ENCODE measurements at regions not wholly inside any gene's neighbourhood (a gene's known extent, or its start where the extent isn't known, plus 50 kb on each side); places are given as distances from the start of the nearest gene placed in this dataset.
A peak's percentile ranks its signal among the peaks of the same experiment; 100 is the strongest.

DNA sequence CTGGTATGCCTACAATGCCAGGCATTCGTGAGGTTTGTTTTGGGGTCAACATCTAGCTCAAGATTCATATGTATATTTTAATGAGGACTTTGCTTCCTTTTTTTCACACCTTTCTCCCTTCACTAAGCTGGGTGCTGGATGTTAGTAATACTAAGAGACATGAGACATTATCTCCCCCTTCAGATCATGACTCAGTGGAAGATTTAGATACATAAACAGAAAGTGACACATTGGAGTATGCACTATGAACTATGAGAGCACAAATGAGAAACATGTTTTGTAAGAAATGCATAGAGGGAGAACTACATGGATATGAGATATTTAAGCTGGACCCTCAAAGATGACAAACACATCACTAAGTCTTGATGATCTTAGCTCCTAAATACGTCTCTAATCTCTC is 286.3 kb downstream of the RPAP3 start:
- H3K27ac ChIP-seq (ENCODE audit: insufficient read depth in 1 of 2, low read depth in 1 of 2, low read length in 2 of 2, poor library complexity in 1 of 2, severe bottlenecking in 2 of 2) = no peak overlapping the region
- no peak for DNase-seq
- no peaks in the 10 kb centered on the region for H3K36me3 ChIP-seq (ENCODE audit: control insufficient read depth in 4 of 4, insufficient read depth in 4 of 4, low read length in 3 of 4)
- H3K9me3 ChIP-seq (ENCODE audit: control extremely low read depth in 1 of 5, control insufficient read depth in 4 of 5, insufficient read depth in 2 of 5, low read depth in 1 of 5, low read length in 4 of 5) = no peaks in the 10 kb centered on the region
- no CpG with 5 or more reads among the region's 2 CpGs for WGBS (ENCODE audit: insufficient coverage)
- CTCF ChIA-PET = interaction anchor here (1.6 kb wide), 1 partner anchor 11 kb away, joined by 4 read pairs; no protein-coding TSS in a partner anchor
- H3K27me3 ChIP-seq (replicated peaks in 2 of 5; ENCODE audit: control insufficient read depth in 4 of 5, insufficient read depth in 5 of 5, low read length in 4 of 5) = no peaks in the 10 kb centered on the region
- H3K4me1 ChIP-seq (ENCODE audit: control extremely low read depth in 1 of 4, control insufficient read depth in 4 of 4, insufficient read depth in 4 of 4, low read length in 3 of 4) = no peaks in the 10 kb centered on the region
- POLR2A ChIA-PET = no interaction called here
- no peak overlapping the region for H3K4me3 ChIP-seq (ENCODE audit: control insufficient read depth in 1 of 7, extremely low read depth in 1 of 7, insufficient read depth in 4 of 7, low read depth in 2 of 7, low read length in 6 of 7)

- Histone ChIP-seq H3K4me3 (ENCODE audit: control insufficient read depth in 1 of 7, extremely low read depth in 1 of 7, insufficient read depth in 4 of 7, low read depth in 2 of 7, low read length in 6 of 7) (no peak overlapping the region), H3K9me3 (ENCODE audit: control extremely low read depth in 1 of 5, control insufficient read depth in 4 of 5, insufficient read depth in 2 of 5, low read depth in 1 of 5, low read length in 4 of 5) (no peaks in the 10 kb centered on the region), H3K36me3 (ENCODE audit: control insufficient read depth in 4 of 4, insufficient read depth in 4 of 4, low read length in 3 of 4) (no peaks in the 10 kb centered on the region), H3K27ac (ENCODE audit: insufficient read depth in 1 of 2, low read depth in 1 of 2, low read length in 2 of 2, poor library complexity in 1 of 2, severe bottlenecking in 2 of 2) (no peak overlapping the region), H3K27me3 (replicated peaks in 2 of 5; ENCODE audit: control insufficient read depth in 4 of 5, insufficient read depth in 5 of 5, low read length in 4 of 5) (no peaks in the 10 kb centered on the region), H3K4me1 (ENCODE audit: control extremely low read depth in 1 of 4, control insufficient read depth in 4 of 4, insufficient read depth in 4 of 4, low read length in 3 of 4) (no peaks in the 10 kb centered on the region)
- DNase-seq = no peak
- ChIA-PET POLR2A (no interaction called here), CTCF (no interaction called here)
- no CpG with 5 or more reads among the region's 1 CpG for WGBS (ENCODE audit: insufficient coverage)
Measured at GRCh38 chr12:47417955-47418354, 287.9 kb downstream of the RPAP3 start.

- H3K36me3 ChIP-seq (ENCODE audit: control insufficient read depth in 4 of 4, insufficient read depth in 4 of 4, low read length in 3 of 4) = no peaks in the 10 kb centered on the region
- H3K4me3 ChIP-seq (ENCODE audit: control insufficient read depth in 1 of 7, extremely low read depth in 1 of 7, insufficient read depth in 4 of 7, low read depth in 2 of 7, low read length in 6 of 7) = no peak overlapping the region
- H3K27ac ChIP-seq (ENCODE audit: insufficient read depth in 1 of 2, low read depth in 1 of 2, low read length in 2 of 2, poor library complexity in 1 of 2, severe bottlenecking in 2 of 2) = no peak overlapping the region
- DNase-seq = no peak
- H3K27me3 ChIP-seq (replicated peaks in 2 of 5; ENCODE audit: control insufficient read depth in 4 of 5, insufficient read depth in 5 of 5, low read length in 4 of 5) = no peaks in the 10 kb centered on the region
- no peaks in the 10 kb centered on the region for H3K4me1 ChIP-seq (ENCODE audit: control extremely low read depth in 1 of 4, control insufficient read depth in 4 of 4, insufficient read depth in 4 of 4, low read length in 3 of 4)
- ChIA-PET CTCF (no interaction called here), POLR2A (no interaction called here)
- no peaks in the 10 kb centered on the region for H3K9me3 ChIP-seq (ENCODE audit: control extremely low read depth in 1 of 5, control insufficient read depth in 4 of 5, insufficient read depth in 2 of 5, low read depth in 1 of 5, low read length in 4 of 5)
- WGBS (ENCODE audit: insufficient coverage) = 87% methylated on average over 6 of the region's 6 CpGs
Measured at GRCh38 chr12:47417121-47417520, 288.7 kb downstream of the RPAP3 start.

DNA sequence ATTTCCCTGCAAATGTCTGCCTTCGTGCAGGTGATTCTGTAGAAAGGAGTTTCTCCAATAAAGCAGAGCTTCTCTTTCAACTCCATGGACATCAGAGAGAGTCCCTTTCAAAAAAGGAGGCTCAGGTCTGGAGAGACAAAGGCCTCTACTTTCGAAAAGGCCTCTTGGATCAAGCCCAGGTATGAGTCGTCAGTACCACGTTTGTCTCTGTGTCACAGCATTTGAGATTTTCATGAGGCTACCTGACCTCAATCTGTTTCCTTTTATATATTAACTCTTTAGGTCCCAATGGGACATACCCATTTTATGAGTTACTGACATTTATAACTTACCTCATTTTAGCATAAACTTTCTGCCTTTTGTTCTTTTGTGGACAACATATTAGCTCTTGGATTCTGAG is 290.8 kb downstream of the RPAP3 start:
- Histone ChIP-seq H3K27ac (ENCODE audit: insufficient read depth in 1 of 2, low read depth in 1 of 2, low read length in 2 of 2, poor library complexity in 1 of 2, severe bottlenecking in 2 of 2) (no peak overlapping the region), H3K9me3 (ENCODE audit: control extremely low read depth in 1 of 5, control insufficient read depth in 4 of 5, insufficient read depth in 2 of 5, low read depth in 1 of 5, low read length in 4 of 5) (no peaks in the 10 kb centered on the region), H3K4me3 (ENCODE audit: control insufficient read depth in 1 of 7, extremely low read depth in 1 of 7, insufficient read depth in 4 of 7, low read depth in 2 of 7, low read length in 6 of 7) (no peak overlapping the region), H3K27me3 (replicated peaks in 2 of 5; ENCODE audit: control insufficient read depth in 4 of 5, insufficient read depth in 5 of 5, low read length in 4 of 5) (no peaks in the 10 kb centered on the region), H3K4me1 (ENCODE audit: control extremely low read depth in 1 of 4, control insufficient read depth in 4 of 4, insufficient read depth in 4 of 4, low read length in 3 of 4) (no peaks in the 10 kb centered on the region), H3K36me3 (ENCODE audit: control insufficient read depth in 4 of 4, insufficient read depth in 4 of 4, low read length in 3 of 4) (no peaks in the 10 kb centered on the region)
- ChIA-PET CTCF (no interaction called here), POLR2A (no interaction called here)
- WGBS (ENCODE audit: insufficient coverage) = 70% methylated on average over 4 of the region's 4 CpGs
- no peak for DNase-seq

DNA sequence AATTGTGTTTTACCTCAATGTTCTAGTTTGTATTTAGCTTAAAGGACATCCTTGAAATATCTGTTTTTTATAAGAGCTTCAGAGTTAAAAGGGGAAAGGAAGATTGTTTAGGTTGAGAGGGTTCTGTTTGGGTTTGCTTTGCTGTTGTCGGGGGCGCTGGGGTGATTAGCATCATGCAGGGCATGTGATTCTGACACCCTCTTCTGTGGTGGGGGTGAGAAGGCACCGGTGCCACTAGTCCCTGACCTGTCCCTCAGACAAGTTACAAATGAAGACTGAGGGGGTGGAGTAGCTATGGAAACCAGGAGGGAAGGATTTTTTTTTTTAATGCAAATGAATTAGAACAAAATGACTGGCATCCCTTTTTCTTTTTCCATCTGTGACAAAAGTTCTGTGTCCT is 291.3 kb downstream of the RPAP3 start:
- ChIA-PET POLR2A (no interaction called here), CTCF (no interaction called here)
- 71% methylated on average over 1 of the region's 3 CpGs for WGBS (ENCODE audit: insufficient coverage)
- H3K9me3 ChIP-seq (ENCODE audit: control extremely low read depth in 1 of 5, control insufficient read depth in 4 of 5, insufficient read depth in 2 of 5, low read depth in 1 of 5, low read length in 4 of 5) = no peaks in the 10 kb centered on the region
- H3K4me3 ChIP-seq (ENCODE audit: control insufficient read depth in 1 of 7, extremely low read depth in 1 of 7, insufficient read depth in 4 of 7, low read depth in 2 of 7, low read length in 6 of 7) = no peak overlapping the region
- no peaks in the 10 kb centered on the region for H3K36me3 ChIP-seq (ENCODE audit: control insufficient read depth in 4 of 4, insufficient read depth in 4 of 4, low read length in 3 of 4)
- peak in 2 of 3 donors; percentile 33 to 48 for DNase-seq
- H3K27ac ChIP-seq (ENCODE audit: insufficient read depth in 1 of 2, low read depth in 1 of 2, low read length in 2 of 2, poor library complexity in 1 of 2, severe bottlenecking in 2 of 2) = no peak overlapping the region
- no peaks in the 10 kb centered on the region for H3K27me3 ChIP-seq (replicated peaks in 2 of 5; ENCODE audit: control insufficient read depth in 4 of 5, insufficient read depth in 5 of 5, low read length in 4 of 5)
- no peaks in the 10 kb centered on the region for H3K4me1 ChIP-seq (ENCODE audit: control extremely low read depth in 1 of 4, control insufficient read depth in 4 of 4, insufficient read depth in 4 of 4, low read length in 3 of 4)

- POLR2A ChIA-PET = no interaction called here
- Histone ChIP-seq H3K4me1 (ENCODE audit: control extremely low read depth in 1 of 4, control insufficient read depth in 4 of 4, insufficient read depth in 4 of 4, low read length in 3 of 4) (no peaks in the 10 kb centered on the region), H3K27me3 (replicated peaks in 2 of 5; ENCODE audit: control insufficient read depth in 4 of 5, insufficient read depth in 5 of 5, low read length in 4 of 5) (no peaks in the 10 kb centered on the region), H3K4me3 (ENCODE audit: control insufficient read depth in 1 of 7, extremely low read depth in 1 of 7, insufficient read depth in 4 of 7, low read depth in 2 of 7, low read length in 6 of 7) (no peak overlapping the region), H3K9me3 (ENCODE audit: control extremely low read depth in 1 of 5, control insufficient read depth in 4 of 5, insufficient read depth in 2 of 5, low read depth in 1 of 5, low read length in 4 of 5) (no peaks in the 10 kb centered on the region), H3K36me3 (ENCODE audit: control insufficient read depth in 4 of 4, insufficient read depth in 4 of 4, low read length in 3 of 4) (no peaks in the 10 kb centered on the region), H3K27ac (ENCODE audit: insufficient read depth in 1 of 2, low read depth in 1 of 2, low read length in 2 of 2, poor library complexity in 1 of 2, severe bottlenecking in 2 of 2) (no peak overlapping the region)
- CTCF ChIA-PET = interaction anchor here (1.0 to 2.1 kb wide), 2 partner anchors 11 to 16 kb away, joined by 4 to 5 read pairs; no protein-coding TSS in a partner anchor
- no peak for DNase-seq
Measured at GRCh38 chr12:47413806-47414205, 292.0 kb downstream of the RPAP3 start.

GRCh38 chr12:47412601-47413236 is 293.1 kb downstream of the RPAP3 start:
- ChIA-PET POLR2A (interaction anchor here (0.6 kb wide), 2 partner anchors 524 to 982 kb away, joined by 4 read pairs; no protein-coding TSS in a partner anchor), CTCF (interaction anchor here (1.0 to 2.1 kb wide), 2 partner anchors 10 to 15 kb away, joined by 4 to 5 read pairs; no protein-coding TSS in a partner anchor)
- no CpG with 5 or more reads among the region's 3 CpGs for WGBS (ENCODE audit: insufficient coverage)

More at GRCh38 chr12:47412601-47413236, 293.1 kb downstream of the RPAP3 start:
- H3K36me3 ChIP-seq (ENCODE audit: control insufficient read depth in 4 of 4, insufficient read depth in 4 of 4, low read length in 3 of 4) = no peaks in the 10 kb centered on the region
- H3K4me1 ChIP-seq (ENCODE audit: control extremely low read depth in 1 of 4, control insufficient read depth in 4 of 4, insufficient read depth in 4 of 4, low read length in 3 of 4) = peaks cover 0 to 7% (median 0%) of the 10 kb centered on the region in 4 experiments
- H3K4me3 ChIP-seq (ENCODE audit: control insufficient read depth in 1 of 7, extremely low read depth in 1 of 7, insufficient read depth in 4 of 7, low read depth in 2 of 7, low read length in 6 of 7) = no peak overlapping the region
- no peak overlapping the region for H3K27ac ChIP-seq (ENCODE audit: insufficient read depth in 1 of 2, low read depth in 1 of 2, low read length in 2 of 2, poor library complexity in 1 of 2, severe bottlenecking in 2 of 2)
- DNase-seq = no peak
- H3K27me3 ChIP-seq (replicated peaks in 2 of 5; ENCODE audit: control insufficient read depth in 4 of 5, insufficient read depth in 5 of 5, low read length in 4 of 5) = no peaks in the 10 kb centered on the region
- H3K9me3 ChIP-seq (ENCODE audit: control extremely low read depth in 1 of 5, control insufficient read depth in 4 of 5, insufficient read depth in 2 of 5, low read depth in 1 of 5, low read length in 4 of 5) = no peaks in the 10 kb centered on the region

All from common myeloid progenitor, CD34-positive (primary cell).